Lower leg skin (tissue), 4 donors: ENCODE measurements at regions not wholly inside any gene's neighbourhood (a gene's known extent, or its start where the extent isn't known, plus 50 kb on each side); places are given as distances from the start of the nearest gene placed in this dataset.
"Not testable (repeated sequence)": the region's sequence is repeated elsewhere in the genome, so short reads cannot be mapped to it uniquely, and the experiment has no call there.

Source experiments
- DNase-seq, 2 donors: peaks; one replicate each; pipeline ENCODE4 v3.0.0-alpha.2; 2019; ENCODE audit warnings: low spot score in 2 of 2
- H3K4me3 ChIP-seq: fragments of 200-600 bp; sonication (generic); 2 replicates; pipeline ENCODE4 v1.5.1; 2017; ENCODE audit warnings: mild to moderate bottlenecking, low read depth; ENCODE audit not compliant: poor library complexity, severe bottlenecking
- POLR2A ChIP-seq, 2 donors: fragments of 450-650 bp; IDR thresholded peaks; one replicate each; pipeline ENCODE4 v1.6.1; 2016 to 2017; ENCODE audit warnings: antibody characterized with exemption in 2 of 2, mild to moderate bottlenecking in 1 of 2, moderate library complexity in 1 of 2
- WGBS, 2 donors: methylation state at CpG; one replicate each; pipeline ENCODE4 v1.1.5; 2018; 5-methylcytosine and 5-hydroxymethylcytosine counted together
- intact Hi-C: fragments of 100-400 bp; cut with DNase I; formaldehyde crosslinking; loops from one replicate; pipeline ENCODE4 v1.15.0; 2023; ENCODE audit warnings: low total_unique reads
- TF ChIP-seq, protein P1 (sequence below), 3 donors: fragments of 450-650 bp; IDR thresholded peaks; one replicate each; pipeline ENCODE4 v1.5.1; 2016; ENCODE audit warnings: antibody characterized with exemption in 3 of 3, mild to moderate bottlenecking in 3 of 3, moderate library complexity in 2 of 3

GRCh38 chr12:19771858-19772257 lies 332.6 kb downstream of the AEBP2 start:
- TF ChIP-seq, protein P1, sequence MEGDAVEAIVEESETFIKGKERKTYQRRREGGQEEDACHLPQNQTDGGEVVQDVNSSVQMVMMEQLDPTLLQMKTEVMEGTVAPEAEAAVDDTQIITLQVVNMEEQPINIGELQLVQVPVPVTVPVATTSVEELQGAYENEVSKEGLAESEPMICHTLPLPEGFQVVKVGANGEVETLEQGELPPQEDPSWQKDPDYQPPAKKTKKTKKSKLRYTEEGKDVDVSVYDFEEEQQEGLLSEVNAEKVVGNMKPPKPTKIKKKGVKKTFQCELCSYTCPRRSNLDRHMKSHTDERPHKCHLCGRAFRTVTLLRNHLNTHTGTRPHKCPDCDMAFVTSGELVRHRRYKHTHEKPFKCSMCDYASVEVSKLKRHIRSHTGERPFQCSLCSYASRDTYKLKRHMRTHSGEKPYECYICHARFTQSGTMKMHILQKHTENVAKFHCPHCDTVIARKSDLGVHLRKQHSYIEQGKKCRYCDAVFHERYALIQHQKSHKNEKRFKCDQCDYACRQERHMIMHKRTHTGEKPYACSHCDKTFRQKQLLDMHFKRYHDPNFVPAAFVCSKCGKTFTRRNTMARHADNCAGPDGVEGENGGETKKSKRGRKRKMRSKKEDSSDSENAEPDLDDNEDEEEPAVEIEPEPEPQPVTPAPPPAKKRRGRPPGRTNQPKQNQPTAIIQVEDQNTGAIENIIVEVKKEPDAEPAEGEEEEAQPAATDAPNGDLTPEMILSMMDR (IDR thresholded peaks at IDR 0.05), result no peak
- TF ChIP-seq POLR2A (IDR thresholded peaks at IDR 0.05), result no peak
- DNase-seq, result no peak
- H3K4me3 ChIP-seq, result no peak overlapping the region
- 33 to 39% methylated on average over 2 of the region's 2 CpGs for WGBS, 2 donors
- intact Hi-C loops, result no loop called here

DNA sequence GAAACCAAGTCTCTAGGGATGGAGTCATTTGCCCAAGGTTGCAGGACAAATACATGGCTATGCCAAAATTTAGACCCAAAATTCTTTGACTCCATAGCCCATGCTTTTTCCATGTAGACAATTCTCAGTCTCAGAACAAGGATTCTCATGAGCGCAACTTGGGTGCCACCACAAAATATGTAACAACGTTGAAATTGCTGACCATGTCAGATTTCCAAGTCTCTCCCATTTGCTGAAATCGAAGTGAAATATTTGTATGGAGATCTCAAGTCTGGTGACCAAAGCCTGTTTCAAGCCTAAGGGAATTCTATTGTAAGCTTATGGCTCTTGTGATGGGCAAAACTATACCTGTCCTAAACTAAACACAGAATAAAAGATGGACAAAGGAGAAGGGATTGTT lies 333.5 kb downstream of the AEBP2 start:
- WGBS, 2 donors, result 89 to 93% methylated on average over 3 of the region's 3 CpGs
- TF ChIP-seq, protein P1 (IDR thresholded peaks at IDR 0.05), result no peak
- no peak for TF ChIP-seq POLR2A (IDR thresholded peaks at IDR 0.05)
- DNase-seq, result no peak
- no peak overlapping the region for H3K4me3 ChIP-seq
- intact Hi-C loops, result no loop called here

GRCh38 chr12:19775241-19775640 lies 335.9 kb downstream of the AEBP2 start:
- H3K4me3 ChIP-seq, result no peak overlapping the region
- 96 to 98% methylated on average over 15 of the region's 15 CpGs for WGBS, 2 donors
- no peak for DNase-seq
- no peak for TF ChIP-seq POLR2A (IDR thresholded peaks at IDR 0.05)
- TF ChIP-seq, protein P1 (IDR thresholded peaks at IDR 0.05), result no peak
- intact Hi-C loops, result no loop called here

DNA sequence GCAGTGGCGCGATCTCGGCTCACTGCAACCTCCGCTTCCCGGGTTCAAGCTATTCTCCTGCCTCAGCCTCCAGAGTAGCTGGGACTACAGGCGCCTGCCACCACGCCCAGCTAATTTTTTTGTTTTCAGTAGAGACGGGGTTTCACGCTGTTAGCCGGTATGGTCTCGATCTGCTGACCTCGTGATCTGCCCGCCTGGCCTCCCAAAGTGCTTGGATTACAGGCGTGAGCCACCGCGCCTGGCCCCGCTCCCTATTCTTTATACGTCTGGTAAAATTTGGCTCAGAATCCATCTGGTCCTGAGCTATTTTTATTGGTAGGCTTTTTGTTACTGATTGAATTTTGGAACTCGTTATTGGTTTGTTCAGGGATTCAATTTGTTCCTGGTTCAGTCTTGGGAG lies 336.7 kb downstream of the AEBP2 start:
- 94 to 96% methylated on average over 19 of the region's 19 CpGs for WGBS, 2 donors
- DNase-seq, intact Hi-C loops, H3K4me3 ChIP-seq: not testable (repeated sequence)

DNA sequence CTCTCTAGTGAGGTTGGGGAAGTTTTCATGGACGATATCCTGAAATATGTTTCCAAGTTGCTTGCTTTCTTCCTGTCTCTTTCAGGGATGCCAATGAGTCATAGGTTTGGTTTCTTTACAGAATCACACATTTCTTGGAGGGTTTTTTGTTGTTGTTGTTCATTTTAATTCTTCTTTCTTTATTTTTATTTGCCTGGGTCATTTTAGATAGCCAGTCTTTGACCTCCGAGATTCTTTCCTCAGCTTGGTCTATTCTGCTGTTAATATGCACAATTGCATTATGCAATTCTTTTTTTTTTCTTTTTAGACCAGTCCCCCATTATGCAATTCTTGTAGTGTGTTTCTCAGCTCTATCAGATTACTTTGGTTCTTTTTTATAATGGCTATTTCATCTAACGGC lies 338.9 kb downstream of the AEBP2 start:
- intact Hi-C loops, result no loop called here
- no peak for DNase-seq
- TF ChIP-seq, protein P1 (IDR thresholded peaks at IDR 0.05), result no peak
- TF ChIP-seq POLR2A (IDR thresholded peaks at IDR 0.05), result no peak
- WGBS, 2 donors, result 21 to 58% methylated on average over 3 of the region's 3 CpGs
- no peak overlapping the region for H3K4me3 ChIP-seq

GRCh38 chr12:19778797-19779196 lies 339.5 kb downstream of the AEBP2 start:
- no peak overlapping the region for H3K4me3 ChIP-seq
- no peak for DNase-seq
- TF ChIP-seq, protein P1 (IDR thresholded peaks at IDR 0.05), result no peak
- no peak for TF ChIP-seq POLR2A (IDR thresholded peaks at IDR 0.05)
- 36 to 65% methylated on average over 2 of the region's 2 CpGs for WGBS, 2 donors
- intact Hi-C loops, result no loop called here
